Spleen (tissue), 11 donors: ENCODE measurements at regions not wholly inside any gene's neighbourhood (a gene's known extent, or its start where the extent isn't known, plus 50 kb on each side); places are given as distances from the start of the nearest gene placed in this dataset.

ENCODE experiments used
- DNase-seq: peaks from one replicate; pipeline ENCODE4 v3.0.0-alpha.2; 2020
- H3K27ac ChIP-seq, 8 donors: fragments of 200-600 bp; sonication (generic) in 7 of 8; 1 replicate in 4 of 8; 2 replicates in 4 of 8; pipeline versions ENCODE4 v1.5.0 to v1.8.0; 2016 to 2021; ENCODE audit warnings: inconsistent platforms in 4 of 8, mild to moderate bottlenecking in 4 of 8, moderate library complexity in 1 of 8
- H3K27me3 ChIP-seq, 7 donors: fragments of 200-600 bp; sonication (generic) in 6 of 7; replicated peaks in 1 of 7; 1 replicate in 4 of 7; 2 replicates in 3 of 7; pipeline versions ENCODE4 v1.5.0 to v1.8.0; 2016 to 2021; ENCODE audit warnings: inconsistent platforms in 3 of 7, mild to moderate bottlenecking in 1 of 7
- H3K36me3 ChIP-seq, 6 donors: fragments of 200-600 bp; sonication (generic) in 5 of 6; 1 replicate in 4 of 6; 2 replicates in 2 of 6; pipeline versions ENCODE4 v1.5.0 to v1.8.0; 2016 to 2021; ENCODE audit warnings: inconsistent platforms in 2 of 6
- H3K4me1 ChIP-seq, 6 donors: fragments of 200-600 bp; sonication (generic) in 5 of 6; 1 replicate in 3 of 6; 2 replicates in 3 of 6; pipeline versions ENCODE4 v1.5.0 to v1.8.0; 2016 to 2021; ENCODE audit warnings: inconsistent platforms in 3 of 6
- H3K4me3 ChIP-seq, 8 donors: fragments of 200-600 bp; sonication (generic) in 7 of 8; 1 replicate in 4 of 8; 2 replicates in 4 of 8; pipeline versions ENCODE4 v1.5.0 to v1.8.0; 2016 to 2021; ENCODE audit warnings: inconsistent platforms in 4 of 8, mild to moderate bottlenecking in 4 of 8, moderate library complexity in 2 of 8
- H3K9me3 ChIP-seq, 8 donors: fragments of 200-600 bp; sonication (generic) in 7 of 8; 1 replicate in 4 of 8; 2 replicates in 4 of 8; pipeline versions ENCODE4 v1.5.0 to v1.8.0; 2016 to 2021; ENCODE audit warnings: inconsistent platforms in 4 of 8
- POLR2A ChIP-seq, 3 donors: fragments of 450-650 bp; IDR thresholded peaks; one replicate each; pipeline ENCODE4 v1.5.1; 2017; ENCODE audit warnings: antibody characterized with exemption in 3 of 3, mild to moderate bottlenecking in 1 of 3
- POLR2AphosphoS5 ChIP-seq, 3 donors: sonication (generic); formaldehyde crosslinking; IDR thresholded peaks; one replicate each; pipeline ENCODE4 v1.5.1; 2017; ENCODE audit warnings: antibody characterized with exemption in 3 of 3
- WGBS, 5 donors: extraction: QIAGEN DNeasy Blood & Tissue Kit in 3 of 5; methylation state at CpG; one replicate each; pipeline versions ENCODE4 v1.1.5 to v1.1.7; 2013 to 2018; 5-methylcytosine and 5-hydroxymethylcytosine counted together
- intact Hi-C: fragments of 100-400 bp; cut with DNase I; formaldehyde crosslinking; loops from one replicate; pipeline ENCODE4 v1.15.0; 2023; ENCODE audit warnings: low total_unique reads
- TF ChIP-seq, protein P1 (sequence below), 11 experiments: fragments of 200-600 bp in 7 of 11; fragments of 450-650 bp in 4 of 11; sonication (generic) in 4 of 11; IDR thresholded peaks in 8 of 11; conservative IDR thresholded peaks in 3 of 11; 1 replicate in 7 of 11; 2 replicates in 4 of 11; pipeline versions ENCODE4 v1.4.0 to v1.8.0; 2016 to 2021; ENCODE audit warnings: antibody characterized with exemption in 11 of 11, inconsistent platforms in 4 of 11, mild to moderate bottlenecking in 1 of 11
- donor health status: healthy with polysubstance abuse.
- donor health status: DM: no; HTN: no; CAD: no; lungs with moderate emphysema.
- donor health status: DM: no; HTN: no; CAD: no.
- donor health status: Bipolar disorder and iron deficiency.
- donor health status: healthy.
- donor health status: DM: no; HTN: no; CAD: no.
- donor health status: DM: yes; HTN: yes; CAD: no.

DNA sequence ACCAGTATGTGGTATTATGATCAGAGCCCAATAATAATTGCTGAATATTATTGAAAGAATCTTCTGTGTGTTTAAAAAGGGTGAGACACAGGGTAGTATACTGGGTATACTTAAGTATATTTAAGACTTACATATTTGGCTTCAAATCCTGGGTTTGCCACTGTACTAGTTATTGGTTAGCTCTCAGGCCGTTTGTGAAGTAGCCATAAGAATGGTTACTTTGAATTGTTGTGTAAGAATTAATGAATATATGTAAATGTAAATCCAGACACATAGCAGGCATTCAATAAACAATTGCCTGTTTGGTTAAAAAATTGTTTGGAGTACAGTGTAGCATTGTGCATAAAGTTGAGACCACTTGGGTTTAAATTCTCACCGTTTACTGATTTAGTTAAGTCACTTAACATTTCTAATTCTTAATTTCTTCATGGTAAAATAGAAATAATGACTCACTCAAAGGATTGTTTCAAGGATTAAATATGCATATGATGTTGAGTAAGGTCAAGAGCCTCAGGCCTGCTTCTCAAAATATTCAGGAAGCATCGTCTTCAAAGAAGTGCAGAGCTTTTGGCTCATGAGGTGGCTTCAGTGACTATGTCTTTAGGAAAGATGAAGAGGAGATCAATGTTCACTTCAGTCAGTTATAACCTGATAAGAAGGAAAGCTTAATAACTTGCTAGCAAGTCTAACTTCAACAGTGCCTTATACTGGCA is 207.9 kb upstream of the NT5C1B start:
- Histone ChIP-seq H3K9me3 (no peaks in the 10 kb centered on the region), H3K27me3 (no peaks in the 10 kb centered on the region), H3K27ac (no peak overlapping the region), H3K36me3 (no peaks in the 10 kb centered on the region), H3K4me3 (no peak overlapping the region), H3K4me1 (no peaks in the 10 kb centered on the region)
- intact Hi-C loops = no loop called here
- no peak for TF ChIP-seq POLR2A (IDR thresholded peaks at IDR 0.05)
- TF ChIP-seq POLR2AphosphoS5 (IDR thresholded peaks at IDR 0.05) = no peak
- TF ChIP-seq, protein P1, sequence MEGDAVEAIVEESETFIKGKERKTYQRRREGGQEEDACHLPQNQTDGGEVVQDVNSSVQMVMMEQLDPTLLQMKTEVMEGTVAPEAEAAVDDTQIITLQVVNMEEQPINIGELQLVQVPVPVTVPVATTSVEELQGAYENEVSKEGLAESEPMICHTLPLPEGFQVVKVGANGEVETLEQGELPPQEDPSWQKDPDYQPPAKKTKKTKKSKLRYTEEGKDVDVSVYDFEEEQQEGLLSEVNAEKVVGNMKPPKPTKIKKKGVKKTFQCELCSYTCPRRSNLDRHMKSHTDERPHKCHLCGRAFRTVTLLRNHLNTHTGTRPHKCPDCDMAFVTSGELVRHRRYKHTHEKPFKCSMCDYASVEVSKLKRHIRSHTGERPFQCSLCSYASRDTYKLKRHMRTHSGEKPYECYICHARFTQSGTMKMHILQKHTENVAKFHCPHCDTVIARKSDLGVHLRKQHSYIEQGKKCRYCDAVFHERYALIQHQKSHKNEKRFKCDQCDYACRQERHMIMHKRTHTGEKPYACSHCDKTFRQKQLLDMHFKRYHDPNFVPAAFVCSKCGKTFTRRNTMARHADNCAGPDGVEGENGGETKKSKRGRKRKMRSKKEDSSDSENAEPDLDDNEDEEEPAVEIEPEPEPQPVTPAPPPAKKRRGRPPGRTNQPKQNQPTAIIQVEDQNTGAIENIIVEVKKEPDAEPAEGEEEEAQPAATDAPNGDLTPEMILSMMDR (IDR thresholded peaks at IDR 0.05 in 8 of 11, conservative IDR thresholded peaks at IDR 0.05 in 3 of 11) = no peak
- DNase-seq = no peak
- 79 to 93% (median 81%) methylated on average over 3 of the region's 3 CpGs for WGBS, 5 donors

GRCh38 chr2:18795906-18796305 is 206.5 kb upstream of the NT5C1B start:
- H3K27me3 ChIP-seq = no peaks in the 10 kb centered on the region
- H3K9me3 ChIP-seq = no peaks in the 10 kb centered on the region
- no peaks in the 10 kb centered on the region for H3K36me3 ChIP-seq
- WGBS, 5 donors = 15 to 25% (median 19%) methylated on average over 1 of the region's 1 CpG
- no peaks in the 10 kb centered on the region for H3K4me1 ChIP-seq
- TF ChIP-seq, protein P1 (IDR thresholded peaks at IDR 0.05 in 8 of 11, conservative IDR thresholded peaks at IDR 0.05 in 3 of 11) = no peak
- TF ChIP-seq POLR2A (IDR thresholded peaks at IDR 0.05) (no peak), POLR2AphosphoS5 (IDR thresholded peaks at IDR 0.05) (no peak)
- no peak overlapping the region for H3K27ac ChIP-seq
- no peak for DNase-seq
- intact Hi-C loops = no loop called here
- no peak overlapping the region for H3K4me3 ChIP-seq

DNA sequence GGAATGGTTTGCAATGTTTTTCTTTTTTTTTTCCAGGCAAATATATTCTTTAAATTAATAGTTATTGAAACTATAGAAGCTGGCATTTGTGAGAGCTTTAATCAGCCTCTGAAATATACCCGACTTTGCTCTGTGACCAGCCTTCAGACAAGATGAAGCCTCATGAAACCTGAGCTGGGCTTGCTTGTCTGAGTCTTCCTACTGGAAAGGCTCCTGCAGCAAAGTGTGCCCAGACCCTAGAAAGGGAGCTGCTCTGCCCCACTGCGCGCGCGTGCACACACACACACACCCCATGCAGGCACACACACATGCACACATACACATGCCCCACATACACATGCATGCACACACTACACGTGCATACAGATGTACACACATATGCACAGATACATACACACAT is 203.3 kb upstream of the NT5C1B start:
- intact Hi-C loops = no loop called here
- no peak for DNase-seq
- Histone ChIP-seq H3K27me3 (no peaks in the 10 kb centered on the region), H3K9me3 (no peaks in the 10 kb centered on the region), H3K27ac (no peak overlapping the region), H3K36me3 (no peaks in the 10 kb centered on the region), H3K4me1 (peaks cover 0 to 4% (median 0%) of the 10 kb centered on the region in 6 donors), H3K4me3 (no peak overlapping the region)
- WGBS, 5 donors = 85 to 95% (median 90%) methylated on average over 6 of the region's 6 CpGs
- TF ChIP-seq POLR2A (IDR thresholded peaks at IDR 0.05) (no peak), POLR2AphosphoS5 (IDR thresholded peaks at IDR 0.05) (no peak)
- TF ChIP-seq, protein P1 (IDR thresholded peaks at IDR 0.05 in 8 of 11, conservative IDR thresholded peaks at IDR 0.05 in 3 of 11) = no peak

DNA sequence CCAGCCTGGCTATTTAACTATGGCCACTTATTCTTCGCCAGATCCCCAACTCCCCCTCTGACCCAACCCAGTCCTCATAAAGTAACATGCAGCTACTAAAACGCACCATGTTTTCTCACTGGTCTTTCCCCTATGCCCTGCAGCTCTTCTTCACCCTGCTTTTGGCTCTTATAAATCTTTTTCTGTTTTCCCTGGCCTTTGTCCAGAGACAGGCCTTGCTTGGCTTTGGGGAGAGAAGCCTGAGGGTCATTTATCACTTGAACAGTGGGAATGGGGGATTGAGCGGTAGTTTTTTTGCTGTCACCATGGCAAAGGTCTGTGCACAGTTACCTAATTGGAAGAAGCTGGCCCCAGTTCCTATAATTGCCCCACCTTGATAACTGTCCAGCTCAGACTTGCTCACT is 202.9 kb upstream of the NT5C1B start:
- Histone ChIP-seq H3K4me1 (peaks cover 0 to 4% (median 0%) of the 10 kb centered on the region in 6 donors), H3K36me3 (no peaks in the 10 kb centered on the region), H3K9me3 (no peaks in the 10 kb centered on the region), H3K4me3 (no peak overlapping the region), H3K27ac (no peak overlapping the region), H3K27me3 (no peaks in the 10 kb centered on the region)
- DNase-seq = no peak
- intact Hi-C loops = no loop called here
- 65 to 81% (median 71%) methylated on average over 3 of the region's 3 CpGs for WGBS, 5 donors
- TF ChIP-seq POLR2A (IDR thresholded peaks at IDR 0.05) = no peak
- TF ChIP-seq, protein P1 (IDR thresholded peaks at IDR 0.05 in 8 of 11, conservative IDR thresholded peaks at IDR 0.05 in 3 of 11) = no peak
- no peak for TF ChIP-seq POLR2AphosphoS5 (IDR thresholded peaks at IDR 0.05)
